Upper lobe of left lung (tissue), 6 donors: ENCODE measurements at regions not wholly inside any gene's neighbourhood (a gene's known extent, or its start where the extent isn't known, plus 50 kb on each side); places are given as distances from the start of the nearest gene placed in this dataset.
A peak's percentile ranks its signal among the peaks of the same experiment; 100 is the strongest.

Experiments used
- ATAC-seq, 2 donors: fragments of 200-7000 bp; cut with Tn5 transposase; one replicate each; pipeline ENCODE4 v1.9.1; 2022; ENCODE audit warnings: mild to moderate bottlenecking in 2 of 2, moderate library complexity in 2 of 2; ENCODE audit not compliant: low FRiP score in 2 of 2
- DNase-seq, 2 donors: peaks; one replicate each; pipeline ENCODE4 v3.0.0-alpha.2; 2019 to 2020
- H3K27ac ChIP-seq, 4 donors: fragments of 200-600 bp; sonication (generic); one replicate each; pipeline ENCODE4 v1.5.1; 2016 to 2019
- H3K27me3 ChIP-seq, 4 donors: fragments of 200-600 bp; sonication (generic); one replicate each; pipeline ENCODE4 v1.5.1; 2017 to 2019
- H3K36me3 ChIP-seq, 4 donors: fragments of 200-600 bp; sonication (generic); one replicate each; pipeline ENCODE4 v1.5.1; 2016 to 2019
- H3K4me1 ChIP-seq, 4 donors: fragments of 200-600 bp; sonication (generic); one replicate each; pipeline ENCODE4 v1.5.1; 2018 to 2019
- H3K4me3 ChIP-seq, 4 donors: fragments of 200-600 bp; sonication (generic); one replicate each; pipeline ENCODE4 v1.5.1; 2017 to 2019; ENCODE audit warnings: mild to moderate bottlenecking in 2 of 4, moderate library complexity in 1 of 4
- H3K9me3 ChIP-seq, 4 donors: fragments of 200-600 bp; sonication (generic); one replicate each; pipeline ENCODE4 v1.5.1; 2018 to 2019
- CTCF ChIP-seq, 6 experiments: fragments of 450-650 bp in 4 of 6; fragments of 200-600 bp in 2 of 6; sonication (generic) in 2 of 6; IDR thresholded peaks; one replicate each; pipeline ENCODE4 v1.5.1; 2016 to 2019; ENCODE audit warnings: antibody characterized with exemption in 6 of 6
- EP300 ChIP-seq, 4 donors: sonication (generic); formaldehyde crosslinking; IDR thresholded peaks; one replicate each; pipeline ENCODE4 v1.5.1; 2017; ENCODE audit warnings: antibody characterized with exemption in 4 of 4, control low read depth in 2 of 4
- POLR2A ChIP-seq, 4 donors: fragments of 450-650 bp; IDR thresholded peaks; one replicate each; pipeline ENCODE4 v1.5.1; 2016 to 2017; ENCODE audit warnings: antibody characterized with exemption in 4 of 4, mild to moderate bottlenecking in 2 of 4
- POLR2AphosphoS5 ChIP-seq, 2 donors: sonication (generic); formaldehyde crosslinking; IDR thresholded peaks; one replicate each; pipeline ENCODE4 v1.5.1; 2017; ENCODE audit warnings: antibody characterized with exemption in 2 of 2
- WGBS, 2 donors: methylation state at CpG; one replicate each; pipeline ENCODE4 v1.1.5; 2017 to 2018; 5-methylcytosine and 5-hydroxymethylcytosine counted together
- donor health status: DM: no; HTN: no; CAD: no; lungs with moderate emphysema.
- donor health status: DM: no; HTN: yes; CAD: no; lungs with severe emphysema.

GRCh38 chr2:145258903-145259579 is 739.1 kb upstream of the ZEB2 start:
- H3K27me3 ChIP-seq, result no peaks in the 10 kb centered on the region
- DNase-seq (no peak), ATAC-seq (peak in 1 of 2 donors; percentile 44)
- no peaks in the 10 kb centered on the region for H3K9me3 ChIP-seq
- WGBS, 2 donors, result 71 to 77% methylated on average over 5 of the region's 5 CpGs
- H3K4me1 ChIP-seq, result no peaks in the 10 kb centered on the region
- no peak overlapping the region for H3K27ac ChIP-seq
- H3K36me3 ChIP-seq, result no peaks in the 10 kb centered on the region
- no peak overlapping the region for H3K4me3 ChIP-seq
- TF ChIP-seq POLR2AphosphoS5 (IDR thresholded peaks at IDR 0.05) (no peak), CTCF (IDR thresholded peaks at IDR 0.05) (no peak), POLR2A (IDR thresholded peaks at IDR 0.05) (no peak), EP300 (IDR thresholded peaks at IDR 0.05) (no peak)

GRCh38 chr2:145257931-145258330 is 738.0 kb upstream of the ZEB2 start:
- Histone ChIP-seq H3K4me1 (no peaks in the 10 kb centered on the region), H3K27ac (no peak overlapping the region), H3K4me3 (no peak overlapping the region), H3K27me3 (no peaks in the 10 kb centered on the region), H3K36me3 (no peaks in the 10 kb centered on the region), H3K9me3 (no peaks in the 10 kb centered on the region)
- ATAC-seq (no peak), DNase-seq (no peak)
- TF ChIP-seq CTCF (IDR thresholded peaks at IDR 0.05) (no peak), POLR2AphosphoS5 (IDR thresholded peaks at IDR 0.05) (no peak), EP300 (IDR thresholded peaks at IDR 0.05) (no peak), POLR2A (IDR thresholded peaks at IDR 0.05) (no peak)

- DNase-seq (no peak), ATAC-seq (no peak)
- TF ChIP-seq EP300 (IDR thresholded peaks at IDR 0.05) (no peak), CTCF (IDR thresholded peaks at IDR 0.05) (no peak), POLR2A (IDR thresholded peaks at IDR 0.05) (no peak), POLR2AphosphoS5 (IDR thresholded peaks at IDR 0.05) (no peak)
- Histone ChIP-seq H3K36me3 (no peaks in the 10 kb centered on the region), H3K4me1 (no peaks in the 10 kb centered on the region), H3K27ac (no peak overlapping the region), H3K4me3 (no peak overlapping the region), H3K27me3 (no peaks in the 10 kb centered on the region), H3K9me3 (no peaks in the 10 kb centered on the region)
- WGBS, 2 donors, result 63 to 64% methylated on average over 1 of the region's 1 CpG
These were observed 736.6 kb upstream of the ZEB2 start for GRCh38 chr2:145256551-145256950.

- Histone ChIP-seq H3K27me3 (no peaks in the 10 kb centered on the region), H3K4me1 (no peaks in the 10 kb centered on the region), H3K4me3 (no peak overlapping the region), H3K27ac (no peak overlapping the region), H3K36me3 (no peaks in the 10 kb centered on the region), H3K9me3 (no peaks in the 10 kb centered on the region)
- ATAC-seq (no peak), DNase-seq (no peak)
- TF ChIP-seq EP300 (IDR thresholded peaks at IDR 0.05) (no peak), POLR2AphosphoS5 (IDR thresholded peaks at IDR 0.05) (no peak), CTCF (IDR thresholded peaks at IDR 0.05) (no peak), POLR2A (IDR thresholded peaks at IDR 0.05) (no peak)
- WGBS, 2 donors, result 88 to 89% methylated on average over 2 of the region's 2 CpGs
These were observed 734.4 kb upstream of the ZEB2 start for GRCh38 chr2:145254291-145254690.

GRCh38 chr2:145253492-145253891 is 733.6 kb upstream of the ZEB2 start:
- H3K36me3 ChIP-seq, result no peaks in the 10 kb centered on the region
- WGBS, 2 donors, result 69 to 89% methylated on average over 1 of the region's 1 CpG
- DNase-seq, result no peak
- no peaks in the 10 kb centered on the region for H3K9me3 ChIP-seq
- no peak for TF ChIP-seq CTCF (IDR thresholded peaks at IDR 0.05)
- no peak for TF ChIP-seq EP300 (IDR thresholded peaks at IDR 0.05)
- TF ChIP-seq POLR2A (IDR thresholded peaks at IDR 0.05), result no peak
- TF ChIP-seq POLR2AphosphoS5 (IDR thresholded peaks at IDR 0.05), result no peak
- ATAC-seq, result no peak
- H3K27ac ChIP-seq, result no peak overlapping the region
- H3K4me1 ChIP-seq, result no peaks in the 10 kb centered on the region
- no peak overlapping the region for H3K4me3 ChIP-seq
- H3K27me3 ChIP-seq, result no peaks in the 10 kb centered on the region
